MM.1S (cell line): ENCODE measurements at regions not wholly inside any gene's neighbourhood (a gene's known extent, or its start where the extent isn't known, plus 50 kb on each side); places are given as distances from the start of the nearest gene placed in this dataset.

Experiments used
- DNase-seq: peaks from one replicate; pipeline ENCODE4 v3.0.0-alpha.2; 2015
- H2AFZ ChIP-seq: fragments of 300-600 bp; sonication (generic); 2 replicates; pipeline ENCODE4 v1.6.0; 2016; ENCODE audit warnings: antibody characterized with exemption, low read length
- H3F3A ChIP-seq: fragments of 300-600 bp; sonication (generic); 2 replicates; pipeline ENCODE4 v1.6.1; 2016; ENCODE audit warnings: mild to moderate bottlenecking, antibody characterized with exemption, low read length, moderate library complexity, mixed read lengths; ENCODE audit not compliant: insufficient read depth
- H3K27ac ChIP-seq: fragments of 300-600 bp; sonication (generic); 2 replicates; pipeline ENCODE4 v1.5.1; 2016; ENCODE audit warnings: mild to moderate bottlenecking, low read length
- H3K27me3 ChIP-seq: fragments of 300-600 bp; sonication (generic); replicated peaks from 2 replicates; pipeline ENCODE4 v1.6.0; 2016; ENCODE audit warnings: low read length; ENCODE audit not compliant: insufficient read depth
- H3K36me3 ChIP-seq: fragments of 300-600 bp; sonication (generic); replicated peaks from 2 replicates; pipeline ENCODE4 v1.6.1; 2016; ENCODE audit warnings: mild to moderate bottlenecking, low read length, mixed read lengths; ENCODE audit not compliant: insufficient read depth
- H3K4me1 ChIP-seq: fragments of 300-600 bp; sonication (generic); 2 replicates; pipeline ENCODE4 v1.6.1; 2016; ENCODE audit warnings: low read length, mixed read lengths
- H3K4me2 ChIP-seq: fragments of 300-600 bp; sonication (generic); 2 replicates; pipeline ENCODE4 v1.6.0; 2016; ENCODE audit warnings: low read depth, low read length
- H3K4me3 ChIP-seq: fragments of 300-600 bp; sonication (generic); 2 replicates; pipeline ENCODE4 v1.5.1; 2016; ENCODE audit warnings: low read length, mixed read lengths
- H3K79me2 ChIP-seq: fragments of 300-600 bp; sonication (generic); 2 replicates; pipeline ENCODE4 v1.6.1; 2016; ENCODE audit warnings: mixed run types, low read length, mixed read lengths
- H3K9ac ChIP-seq: fragments of 300-600 bp; sonication (generic); 2 replicates; pipeline ENCODE4 v1.6.1; 2016; ENCODE audit warnings: low read length, mixed read lengths
- H3K9me2 ChIP-seq: fragments of 300-600 bp; sonication (generic); replicated peaks from 2 replicates; pipeline ENCODE4 v1.6.1; 2016; ENCODE audit warnings: mild to moderate bottlenecking, low read length, mixed read lengths; ENCODE audit not compliant: insufficient read depth
- H3K9me3 ChIP-seq: fragments of 300-600 bp; sonication (generic); replicated peaks from 2 replicates; pipeline ENCODE4 v1.6.1; 2016; ENCODE audit warnings: mild to moderate bottlenecking, low read length, mixed read lengths; ENCODE audit not compliant: insufficient read depth
- H4K20me1 ChIP-seq: fragments of 300-600 bp; sonication (generic); 2 replicates; pipeline ENCODE4 v1.6.1; 2016; ENCODE audit warnings: mild to moderate bottlenecking, low read length, moderate library complexity, mixed read lengths; ENCODE audit not compliant: insufficient read depth
- EZH2 ChIP-seq: fragments of 300-600 bp; sonication (generic); optimal IDR thresholded peaks from 2 replicates; pipeline ENCODE3; 2017; ENCODE audit warnings: low read depth, mild to moderate bottlenecking, antibody characterized with exemption, low read length, mixed read lengths
- EZH2phosphoT487 ChIP-seq: fragments of 300-600 bp; sonication (generic); IDR thresholded peaks from 2 replicates; pipeline ENCODE4 v1.6.1; 2018; ENCODE audit warnings: antibody characterized with exemption, low read length
- TF ChIP-seq, protein P1 (sequence below): fragments of 300-600 bp; sonication (generic); IDR thresholded peaks from 2 replicates; pipeline ENCODE4 v1.5.1; 2016; ENCODE audit warnings: antibody characterized with exemption, low read length, mixed read lengths

DNA sequence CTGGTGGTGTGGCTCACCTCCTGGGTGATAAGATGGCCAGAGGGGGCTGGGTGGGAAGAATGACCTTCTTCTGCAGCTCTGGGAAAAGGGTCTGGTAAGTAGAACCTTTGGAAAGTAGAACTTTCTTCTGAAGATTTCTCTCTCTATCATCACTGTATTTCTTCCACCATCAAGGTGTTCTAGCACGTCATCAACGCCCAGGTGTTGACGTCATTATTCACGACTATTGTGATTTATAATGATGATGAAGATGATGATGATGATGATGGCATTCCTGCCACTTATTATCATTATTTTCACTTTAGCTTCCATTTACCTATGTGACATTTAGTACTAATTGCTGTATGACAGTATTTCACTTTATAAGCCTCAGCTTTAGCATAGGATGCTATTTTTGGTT is 525.6 kb upstream of the ADARB2 start:
- H3K79me2 ChIP-seq = no peaks in the 10 kb centered on the region
- no peak for DNase-seq
- no peaks in the 10 kb centered on the region for H3K27me3 ChIP-seq
- H3K4me2 ChIP-seq = no peak overlapping the region
- no peak overlapping the region for H3K27ac ChIP-seq
- H3K4me1 ChIP-seq = no peaks in the 10 kb centered on the region
- H3K9me2 ChIP-seq = no peaks in the 10 kb centered on the region
- H3K9me3 ChIP-seq = no peaks in the 10 kb centered on the region
- no peak overlapping the region for H2AFZ ChIP-seq
- no peaks in the 10 kb centered on the region for H3F3A ChIP-seq
- TF ChIP-seq, protein P1, sequence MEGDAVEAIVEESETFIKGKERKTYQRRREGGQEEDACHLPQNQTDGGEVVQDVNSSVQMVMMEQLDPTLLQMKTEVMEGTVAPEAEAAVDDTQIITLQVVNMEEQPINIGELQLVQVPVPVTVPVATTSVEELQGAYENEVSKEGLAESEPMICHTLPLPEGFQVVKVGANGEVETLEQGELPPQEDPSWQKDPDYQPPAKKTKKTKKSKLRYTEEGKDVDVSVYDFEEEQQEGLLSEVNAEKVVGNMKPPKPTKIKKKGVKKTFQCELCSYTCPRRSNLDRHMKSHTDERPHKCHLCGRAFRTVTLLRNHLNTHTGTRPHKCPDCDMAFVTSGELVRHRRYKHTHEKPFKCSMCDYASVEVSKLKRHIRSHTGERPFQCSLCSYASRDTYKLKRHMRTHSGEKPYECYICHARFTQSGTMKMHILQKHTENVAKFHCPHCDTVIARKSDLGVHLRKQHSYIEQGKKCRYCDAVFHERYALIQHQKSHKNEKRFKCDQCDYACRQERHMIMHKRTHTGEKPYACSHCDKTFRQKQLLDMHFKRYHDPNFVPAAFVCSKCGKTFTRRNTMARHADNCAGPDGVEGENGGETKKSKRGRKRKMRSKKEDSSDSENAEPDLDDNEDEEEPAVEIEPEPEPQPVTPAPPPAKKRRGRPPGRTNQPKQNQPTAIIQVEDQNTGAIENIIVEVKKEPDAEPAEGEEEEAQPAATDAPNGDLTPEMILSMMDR = no peak
- no peak for TF ChIP-seq EZH2
- no peak for TF ChIP-seq EZH2phosphoT487
- H3K9ac ChIP-seq = no peak overlapping the region
- H3K4me3 ChIP-seq = no peak overlapping the region
- H4K20me1 ChIP-seq = no peaks in the 10 kb centered on the region
- no peaks in the 10 kb centered on the region for H3K36me3 ChIP-seq

DNA sequence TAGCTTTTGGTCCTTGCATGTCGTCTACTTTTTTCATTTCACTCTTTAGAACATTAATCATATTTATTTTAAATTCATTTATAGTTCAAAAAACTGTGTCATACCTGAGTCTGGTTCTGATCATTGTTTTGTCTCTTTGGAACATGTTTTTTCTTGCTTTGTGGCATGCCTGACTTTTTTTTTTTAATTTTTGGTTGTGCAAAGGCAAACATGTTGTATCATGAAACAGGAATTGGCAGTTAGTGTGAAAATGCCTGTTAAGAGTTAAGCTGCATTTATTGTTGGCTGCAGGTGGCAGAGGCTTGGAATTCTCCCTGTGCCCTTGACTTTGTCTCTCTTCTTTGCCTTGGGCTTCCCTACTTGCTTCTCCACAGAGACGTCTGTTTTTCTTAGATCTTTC is 525.0 kb upstream of the ADARB2 start:
- Histone ChIP-seq H3K9me2 (no peaks in the 10 kb centered on the region), H3K4me2 (no peak overlapping the region), H3K9ac (no peak overlapping the region), H3K9me3 (no peaks in the 10 kb centered on the region), H3K27ac (no peak overlapping the region), H3K4me1 (no peaks in the 10 kb centered on the region), H3K27me3 (no peaks in the 10 kb centered on the region), H3K79me2 (no peaks in the 10 kb centered on the region), H4K20me1 (no peaks in the 10 kb centered on the region), H3F3A (no peaks in the 10 kb centered on the region), H2AFZ (no peak overlapping the region), H3K4me3 (no peak overlapping the region), H3K36me3 (no peaks in the 10 kb centered on the region)
- TF ChIP-seq, protein P1 = no peak
- no peak for TF ChIP-seq EZH2phosphoT487
- no peak for TF ChIP-seq EZH2
- no peak for DNase-seq

DNA sequence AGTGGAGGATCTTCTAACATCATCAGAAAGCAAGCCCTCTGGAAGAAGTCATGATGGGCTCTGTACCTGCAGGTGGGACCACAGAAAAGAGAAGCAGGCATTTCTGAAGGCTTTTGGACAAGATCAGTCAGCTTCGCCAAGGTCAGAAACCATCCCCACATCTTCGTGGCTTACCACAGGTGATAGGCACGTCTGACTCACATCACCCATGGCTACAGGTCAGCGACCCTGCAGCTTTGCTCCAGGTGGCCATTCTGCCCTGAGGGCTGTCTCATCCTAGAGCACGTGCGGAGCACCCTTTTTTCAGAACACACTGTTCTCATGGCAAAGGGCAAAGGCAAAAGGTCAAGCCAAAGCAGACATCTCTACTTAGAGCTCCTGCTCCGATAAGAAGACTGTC is 518.9 kb upstream of the ADARB2 start:
- no peak overlapping the region for H3K4me2 ChIP-seq
- TF ChIP-seq, protein P1 = no peak
- TF ChIP-seq EZH2phosphoT487 (no peak), EZH2 (no peak)
- H3K79me2 ChIP-seq = no peaks in the 10 kb centered on the region
- no peak for DNase-seq
- H3K9me3 ChIP-seq = no peaks in the 10 kb centered on the region
- H3K27ac ChIP-seq = no peak overlapping the region
- no peak overlapping the region for H2AFZ ChIP-seq
- no peak overlapping the region for H3K9ac ChIP-seq
- H4K20me1 ChIP-seq = no peaks in the 10 kb centered on the region
- no peaks in the 10 kb centered on the region for H3K36me3 ChIP-seq
- H3K9me2 ChIP-seq = no peaks in the 10 kb centered on the region
- no peaks in the 10 kb centered on the region for H3K4me1 ChIP-seq
- no peak overlapping the region for H3K4me3 ChIP-seq
- H3F3A ChIP-seq = no peaks in the 10 kb centered on the region
- H3K27me3 ChIP-seq = no peaks in the 10 kb centered on the region
